AG20443 (cell line): ENCODE measurements at regions not wholly inside any gene's neighbourhood (a gene's known extent, or its start where the extent isn't known, plus 50 kb on each side); places are given as distances from the start of the nearest gene placed in this dataset.

Experiments used
- DNase-seq: peaks from one replicate; pipeline ENCODE4 v3.0.0; 2012; ENCODE audit warnings: low spot score, mixed read lengths

- no peak for DNase-seq
Measured at GRCh38 chr13:85742355-85742754, 56.9 kb downstream of the SLITRK6 start.

GRCh38 chr13:85741017-85741416 lies 58.2 kb downstream of the SLITRK6 start:
- DNase-seq: no peak

DNA sequence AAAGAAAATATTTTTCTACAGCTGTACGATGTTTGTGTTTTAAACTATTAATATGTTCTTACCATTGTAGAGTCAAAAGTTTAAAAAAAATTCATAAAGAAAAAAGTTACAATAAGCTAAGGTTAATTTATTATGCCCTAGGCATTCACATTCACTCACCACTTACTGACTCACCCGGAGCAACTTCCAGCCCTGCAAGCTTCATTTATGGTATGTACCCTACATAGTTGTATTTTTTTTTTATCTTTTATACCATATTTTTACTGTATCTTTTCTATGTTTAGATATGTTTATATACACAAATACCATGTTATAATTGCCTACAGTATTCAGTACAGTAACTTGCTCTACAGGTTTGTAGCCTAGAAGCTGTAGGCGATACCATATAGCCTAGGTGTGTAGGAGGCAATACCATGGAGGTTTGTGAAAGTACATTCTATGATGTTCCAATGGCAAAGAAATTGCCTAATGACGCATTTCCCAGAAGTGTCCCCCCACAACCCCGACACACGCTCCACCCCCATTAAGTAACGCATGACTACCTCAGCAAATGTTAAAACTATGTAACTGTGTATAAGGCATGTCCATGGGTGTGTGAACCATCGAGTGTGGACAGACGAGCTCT lies 60.4 kb downstream of the SLITRK6 start:
- no peak for DNase-seq

DNA sequence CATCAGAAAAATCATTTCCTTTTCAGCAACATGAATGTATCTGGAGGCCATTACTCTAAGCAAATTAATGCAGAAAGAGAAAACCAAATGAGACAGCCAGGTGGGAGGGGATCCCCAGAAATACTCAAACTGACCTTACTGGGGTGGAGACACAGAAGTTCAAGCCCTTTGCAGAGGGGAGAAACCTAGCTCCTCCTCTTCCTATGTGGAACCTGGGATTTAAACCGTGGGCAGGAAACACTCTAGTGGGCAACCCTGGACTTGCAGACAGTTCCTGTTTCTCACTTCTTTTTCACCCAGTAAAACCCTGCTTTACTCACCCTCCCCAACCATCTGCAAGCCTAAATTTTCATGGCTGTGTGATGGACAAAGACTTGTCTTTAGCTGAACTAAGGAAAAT lies 61.3 kb downstream of the SLITRK6 start:
- no peak for DNase-seq

DNA sequence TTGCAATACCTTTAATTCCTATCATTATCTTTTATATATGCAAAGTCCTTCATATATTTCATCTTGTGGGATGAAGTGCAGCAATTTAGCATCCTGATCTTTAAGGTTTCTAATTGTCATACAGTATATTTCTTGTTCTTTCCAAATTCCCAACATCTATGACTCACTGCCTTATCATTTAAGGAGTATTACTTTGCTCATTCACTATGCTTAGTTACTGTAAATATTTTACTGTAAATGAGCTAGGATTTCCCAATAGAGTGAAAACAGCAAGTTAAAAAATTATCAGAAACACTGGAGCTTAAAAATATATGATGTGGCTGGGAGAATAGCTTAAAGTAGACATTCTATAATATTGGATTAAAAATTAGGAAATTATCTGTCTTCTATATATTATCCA lies 69.9 kb downstream of the SLITRK6 start:
- no peak for DNase-seq

- no peak for DNase-seq
Measured at GRCh38 chr13:85728811-85729210, 70.4 kb downstream of the SLITRK6 start.

DNA sequence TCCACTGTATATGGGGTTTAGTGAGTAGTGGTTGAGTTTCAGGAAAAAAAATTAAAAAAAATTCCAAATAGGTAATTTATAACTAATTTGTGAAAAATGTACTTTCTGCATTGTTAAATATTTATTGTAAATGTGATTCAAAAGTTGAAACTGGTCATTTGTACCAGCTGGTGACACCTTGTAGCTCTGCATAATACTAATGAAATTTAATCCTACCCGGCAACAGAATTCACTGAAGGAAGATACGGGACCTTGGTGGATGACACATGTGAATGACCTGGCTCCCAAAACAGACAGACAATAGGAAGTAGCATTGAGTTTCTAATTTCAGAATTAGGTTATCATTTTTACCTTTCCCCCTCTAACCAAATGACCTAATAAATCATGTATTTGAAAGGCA lies 73.8 kb downstream of the SLITRK6 start:
- DNase-seq: no peak

- no peak for DNase-seq
Measured at GRCh38 chr13:85724546-85725432, 74.4 kb downstream of the SLITRK6 start.

GRCh38 chr13:85719749-85720148 lies 79.5 kb downstream of the SLITRK6 start:
- no peak for DNase-seq

GRCh38 chr13:85717921-85718320 lies 81.3 kb downstream of the SLITRK6 start:
- DNase-seq: no peak

DNA sequence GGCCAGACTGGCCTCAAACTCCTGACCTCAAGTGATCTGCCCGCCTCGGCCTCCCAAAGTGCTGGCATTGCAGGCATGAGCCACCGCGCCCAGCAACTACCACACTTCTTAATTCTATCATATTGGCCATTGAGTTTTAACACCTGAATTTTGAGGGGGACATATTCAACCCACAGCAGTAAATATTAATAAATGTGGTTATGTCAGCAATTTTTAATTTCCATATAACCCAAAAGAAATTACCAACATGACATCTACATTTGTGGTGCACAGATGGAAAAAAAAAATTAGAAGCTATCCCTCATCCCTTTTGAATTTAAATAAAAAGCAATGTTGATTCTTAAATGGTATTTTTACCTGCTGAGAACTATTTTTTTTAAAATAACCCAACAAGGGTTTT lies 88.7 kb downstream of the SLITRK6 start:
- no peak for DNase-seq

DNA sequence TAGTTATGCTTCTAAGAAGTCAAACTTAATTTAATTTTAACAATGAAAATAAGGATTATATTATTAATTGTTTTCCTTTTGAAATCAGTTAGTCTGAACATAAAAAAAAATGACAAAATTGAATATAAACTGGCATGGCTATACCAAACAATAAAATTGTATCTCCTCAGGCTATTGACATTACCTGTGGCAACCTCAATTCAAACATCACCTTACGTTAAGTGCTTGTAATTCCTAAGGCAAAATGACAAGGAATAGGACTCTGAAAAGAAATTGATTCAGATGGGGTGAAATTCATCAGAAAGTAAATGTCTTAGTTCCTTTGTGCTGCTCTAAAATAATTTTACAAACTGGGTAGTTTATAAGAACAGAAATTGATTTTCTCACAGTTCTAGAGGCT lies 89.5 kb downstream of the SLITRK6 start:
- DNase-seq: no peak

DNA sequence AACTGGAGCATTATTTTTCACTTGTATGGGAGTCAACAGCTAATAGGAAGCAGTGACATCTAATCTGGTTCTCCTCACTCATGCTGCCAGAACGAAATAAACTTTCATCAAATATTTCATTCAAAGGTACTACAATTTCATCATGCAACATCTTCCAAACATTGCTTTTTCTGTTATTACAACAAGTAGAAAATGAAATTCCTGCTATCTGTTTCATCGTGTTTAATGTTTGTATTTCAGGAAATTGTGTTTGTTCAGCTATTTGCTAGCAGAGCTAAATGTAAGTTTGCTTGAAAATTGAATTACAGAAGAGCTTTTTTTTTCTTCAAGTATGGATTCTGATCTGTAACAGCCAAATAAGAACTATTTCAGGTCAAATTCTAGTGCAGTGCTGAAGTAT lies 90.1 kb downstream of the SLITRK6 start:
- DNase-seq: no peak

DNA sequence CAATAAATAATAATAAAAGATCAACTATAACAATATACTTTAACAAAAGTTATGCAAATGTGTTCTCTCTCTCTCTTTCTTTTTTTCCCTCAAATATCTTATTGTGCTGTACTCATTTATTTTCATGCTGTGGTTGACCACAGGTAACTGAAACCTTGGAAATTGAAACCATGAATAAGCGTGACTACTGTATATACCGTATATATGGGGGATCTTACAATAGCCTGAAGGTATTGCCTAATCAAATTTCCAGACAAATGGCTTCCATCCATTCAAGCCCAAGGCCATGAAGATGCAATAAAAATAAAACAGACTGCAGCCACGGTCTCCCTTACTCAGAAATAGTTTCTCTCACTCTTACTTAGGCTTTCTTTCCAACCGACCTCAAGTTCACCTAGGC lies 98.3 kb downstream of the SLITRK6 start:
- DNase-seq: no peak

DNA sequence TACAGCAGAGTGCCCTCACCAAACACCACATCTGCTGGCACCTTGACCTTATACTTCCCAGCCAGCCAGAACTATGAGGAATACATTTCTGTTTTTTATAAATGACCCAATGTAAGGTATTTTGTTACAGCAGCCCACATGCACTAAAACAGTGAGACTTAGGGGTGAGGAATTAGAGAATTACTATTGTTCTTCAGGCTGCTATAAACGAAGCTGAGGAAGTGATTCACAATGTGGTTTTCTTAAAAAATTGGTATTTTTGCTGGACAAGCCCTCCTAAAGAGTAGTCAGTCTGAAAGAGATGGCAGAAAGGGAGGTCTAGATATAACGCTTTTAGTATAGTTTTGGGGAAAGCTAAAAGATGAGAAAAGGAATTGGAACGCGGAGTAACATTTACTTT lies 101.0 kb downstream of the SLITRK6 start:
- no peak for DNase-seq

GRCh38 chr13:85694992-85695391 lies 104.2 kb downstream of the SLITRK6 start:
- no peak for DNase-seq

DNA sequence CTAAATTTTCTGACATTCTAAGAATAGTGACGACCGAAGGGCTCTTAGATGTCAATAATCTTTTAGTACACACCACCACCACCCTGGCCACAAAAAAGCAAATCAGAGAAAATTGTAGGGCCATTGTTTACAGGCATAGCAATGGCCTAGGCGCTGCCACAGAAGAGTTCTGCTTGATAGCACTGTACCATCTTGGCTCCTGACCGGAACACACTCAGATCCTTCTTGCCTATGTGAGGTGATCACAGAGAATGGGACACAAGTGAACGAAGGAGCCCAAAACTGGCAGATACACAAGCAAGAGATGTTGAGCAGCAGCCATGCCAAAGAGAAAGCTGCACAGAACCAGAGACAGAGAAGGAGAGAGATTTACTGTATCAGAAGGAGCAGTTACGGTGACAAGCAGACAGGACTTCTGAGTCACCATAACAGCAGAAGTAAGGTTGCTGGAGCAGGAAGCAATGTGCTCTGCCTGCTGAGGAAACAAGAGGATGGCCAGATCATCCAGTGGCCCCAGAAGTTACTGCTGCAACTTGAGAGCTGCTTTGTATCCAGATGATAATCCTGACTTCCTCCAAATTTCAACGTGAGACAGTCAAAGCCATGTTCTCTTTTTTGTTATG lies 105.2 kb downstream of the SLITRK6 start:
- DNase-seq: peak; percentile 7

GRCh38 chr13:85690368-85690767 lies 108.9 kb downstream of the SLITRK6 start:
- no peak for DNase-seq

- DNase-seq: no peak
Measured at GRCh38 chr13:85685436-85685835, 113.8 kb downstream of the SLITRK6 start.

DNA sequence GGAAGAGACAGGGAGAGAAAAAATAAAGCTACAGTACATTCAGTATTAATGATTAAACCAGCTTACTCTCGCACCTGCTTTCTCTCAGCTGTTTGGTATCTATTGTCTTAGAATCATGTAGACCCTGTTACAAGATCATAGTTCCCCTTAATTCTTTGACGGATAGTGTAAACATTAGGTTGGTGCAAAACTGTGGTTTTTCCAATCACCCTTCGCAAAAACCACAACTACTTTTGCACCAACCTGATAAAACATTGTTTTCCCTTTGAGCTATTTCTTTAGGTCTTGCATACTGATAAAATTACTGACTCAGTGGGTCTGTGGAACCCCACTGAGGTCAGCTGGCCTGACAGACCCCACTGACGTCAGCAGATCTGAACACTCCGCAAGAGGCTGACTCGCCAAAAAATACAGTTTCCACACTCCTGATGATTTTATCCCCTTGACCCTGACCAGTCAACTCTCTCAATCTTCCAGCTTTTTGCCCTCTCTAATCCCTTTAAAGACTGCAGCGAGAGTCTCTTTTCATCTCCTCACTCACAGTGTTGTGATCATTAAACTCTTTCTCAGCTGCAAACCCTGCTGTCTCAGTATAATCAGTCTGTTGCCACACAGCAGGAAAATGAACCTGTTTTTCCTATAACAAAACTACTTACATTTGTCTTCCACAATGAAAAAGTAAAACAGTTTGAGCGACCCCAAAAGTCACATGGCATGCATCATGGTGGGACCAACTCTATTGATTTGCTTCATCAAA lies 123.9 kb downstream of the SLITRK6 start:
- no peak for DNase-seq

DNA sequence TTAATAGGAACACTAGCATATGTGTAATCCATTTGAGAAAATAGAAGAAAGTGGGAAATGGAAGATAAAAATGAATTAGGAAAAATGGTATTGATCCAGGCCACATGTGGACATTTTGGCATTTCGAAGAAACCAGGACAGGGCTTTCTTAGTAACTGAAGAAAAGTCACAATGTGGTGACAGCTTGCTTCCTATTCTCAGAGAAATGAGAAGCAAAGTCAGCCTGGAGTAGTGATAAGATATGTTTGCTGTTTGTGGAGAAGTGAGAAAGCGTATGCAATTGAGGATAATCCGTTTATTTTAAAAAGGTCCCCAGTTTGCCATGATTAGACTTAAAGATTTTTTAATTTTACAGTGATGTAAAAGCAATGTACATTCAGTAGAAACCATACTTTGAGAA lies 127.9 kb downstream of the SLITRK6 start:
- no peak for DNase-seq

DNA sequence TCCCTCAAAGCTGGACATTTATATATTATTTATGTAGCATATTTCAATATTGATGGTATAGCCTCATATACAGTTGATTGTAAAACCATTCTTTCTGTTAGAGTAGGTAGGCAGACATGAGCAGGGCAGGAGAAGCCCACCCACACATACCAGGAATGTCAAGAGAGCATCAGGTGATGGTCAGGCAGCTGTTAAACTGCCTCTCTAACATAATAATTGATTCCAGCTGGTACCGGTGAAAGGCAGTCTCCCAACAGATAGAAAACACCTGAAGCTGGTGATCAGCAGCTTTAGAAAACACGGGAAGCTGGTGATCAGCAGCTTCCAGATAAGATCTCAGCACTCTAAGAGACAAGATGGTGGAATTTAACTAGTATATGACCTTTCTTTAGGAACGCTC lies 132.9 kb downstream of the SLITRK6 start:
- no peak for DNase-seq

DNA sequence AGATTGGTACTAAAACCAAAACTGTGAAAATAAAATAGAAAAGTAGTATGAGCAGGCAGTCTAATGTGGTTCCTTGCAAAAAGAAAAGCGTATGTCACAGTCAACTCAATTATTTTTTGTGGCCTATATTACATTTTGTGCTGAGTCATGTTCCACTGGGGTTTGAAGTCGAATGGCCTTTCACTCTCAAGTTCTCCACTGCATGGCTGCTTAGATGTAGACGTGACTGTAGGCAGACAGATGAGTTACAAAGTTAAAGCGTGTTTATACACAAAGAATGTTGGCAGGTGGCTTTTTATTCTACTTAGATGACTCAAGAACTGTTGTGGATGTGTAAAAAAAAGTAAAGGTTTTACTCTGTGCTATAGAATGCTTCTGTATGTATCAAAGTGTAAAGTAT lies 133.9 kb downstream of the SLITRK6 start:
- no peak for DNase-seq
